GM12864 (cell line): ENCODE measurements at regions not wholly inside any gene's neighbourhood (a gene's known extent, or its start where the extent isn't known, plus 50 kb on each side); places are given as distances from the start of the nearest gene placed in this dataset.
"Not testable (repeated sequence)": the region's sequence is repeated elsewhere in the genome, so short reads cannot be mapped to it uniquely, and the experiment has no call there.

Experiments used
- DNase-seq: peaks from one replicate; pipeline ENCODE4 v3.0.0-alpha.2; 2011; ENCODE audit warnings: low read depth
- H3K4me3 ChIP-seq: 2 replicates; pipeline ENCODE4 v1.5.1; 2011; ENCODE audit warnings: mild to moderate bottlenecking, low read depth, low read length, control low read depth
- CTCF ChIP-seq: IDR thresholded peaks from 2 replicates; pipeline ENCODE4 v1.5.1; 2011; ENCODE audit warnings: low read depth, mild to moderate bottlenecking, moderate library complexity, low read length, control low read depth, inconsistent platforms; ENCODE audit errors: missing control alignments

GRCh38 chr4:125229596-125230058 lies 85.1 kb upstream of the FAT4 start:
- no peak for DNase-seq
- TF ChIP-seq CTCF: no peak
- H3K4me3 ChIP-seq: no peak overlapping the region

- no peak for TF ChIP-seq CTCF
- H3K4me3 ChIP-seq: no peak overlapping the region
- DNase-seq: no peak
These were observed 88.9 kb upstream of the FAT4 start for GRCh38 chr4:125225806-125226205.

- no peak for DNase-seq
- no peak overlapping the region for H3K4me3 ChIP-seq
- TF ChIP-seq CTCF: no peak
These were observed 114.2 kb upstream of the FAT4 start for GRCh38 chr4:125200556-125200955.

- TF ChIP-seq CTCF: no peak
- DNase-seq: no peak
- H3K4me3 ChIP-seq: no peak overlapping the region
These were observed 115.8 kb upstream of the FAT4 start for GRCh38 chr4:125198916-125199315.

- H3K4me3 ChIP-seq, DNase-seq: not testable (repeated sequence)
These were observed 122.8 kb upstream of the FAT4 start for GRCh38 chr4:125191874-125192459.

- no peak for TF ChIP-seq CTCF
- no peak for DNase-seq
- H3K4me3 ChIP-seq: no peak overlapping the region
These were observed 123.5 kb upstream of the FAT4 start for GRCh38 chr4:125191232-125191631.

- TF ChIP-seq CTCF: no peak
- no peak for DNase-seq
- no peak overlapping the region for H3K4me3 ChIP-seq
These were observed 127.3 kb upstream of the FAT4 start for GRCh38 chr4:125187226-125188176.
